ENCODE measurements at regions not wholly inside any gene's neighbourhood (a gene's known extent, or its start where the extent isn't known, plus 50 kb on each side); places are given as distances from the start of the nearest gene placed in this dataset.

- DNase-seq = no peak
Measured at GRCh38 chr14:97215263-97215969, 418.2 kb downstream of the VRK1 start.

- no peak for DNase-seq
Measured at GRCh38 chr14:97217111-97217885, 420.1 kb downstream of the VRK1 start.

GRCh38 chr14:97218274-97218673 lies 421.1 kb downstream of the VRK1 start:
- DNase-seq = no peak

GRCh38 chr14:97218691-97219430 lies 421.7 kb downstream of the VRK1 start:
- no peak for DNase-seq

- no peak for DNase-seq
Measured at GRCh38 chr14:97219431-97220017, 422.3 kb downstream of the VRK1 start.

- DNase-seq = no peak
Measured at GRCh38 chr14:97221572-97222285, 424.5 kb downstream of the VRK1 start.

- no peak for DNase-seq
Measured at GRCh38 chr14:97224016-97224415, 426.8 kb downstream of the VRK1 start.

GRCh38 chr14:97230051-97230450 lies 432.9 kb downstream of the VRK1 start:
- no peak for DNase-seq

- DNase-seq = no peak
Measured at GRCh38 chr14:97233319-97233985, 436.3 kb downstream of the VRK1 start.

- DNase-seq = no peak
Measured at GRCh38 chr14:97246648-97247047, 449.5 kb downstream of the VRK1 start.

- DNase-seq = no peak
Measured at GRCh38 chr14:97248973-97249372, 451.8 kb downstream of the VRK1 start.

- DNase-seq = no peak
Measured at GRCh38 chr14:97250931-97251330, 453.7 kb downstream of the VRK1 start.

- DNase-seq = no peak
Measured at GRCh38 chr14:97251491-97252155, 454.4 kb downstream of the VRK1 start.

GRCh38 chr14:97253756-97254155 lies 456.6 kb downstream of the VRK1 start:
- DNase-seq = no peak

- DNase-seq = no peak
Measured at GRCh38 chr14:97262336-97262735, 465.2 kb downstream of the VRK1 start.

GRCh38 chr14:97264516-97265230 lies 467.5 kb downstream of the VRK1 start:
- DNase-seq = no peak

- no peak for DNase-seq
Measured at GRCh38 chr14:97266653-97267052, 469.5 kb downstream of the VRK1 start.

- no peak for DNase-seq
Measured at GRCh38 chr14:97267509-97267908, 470.3 kb downstream of the VRK1 start.

GRCh38 chr14:97268097-97268496 lies 470.9 kb downstream of the VRK1 start:
- DNase-seq = no peak

- no peak for DNase-seq
Measured at GRCh38 chr14:97270308-97270707, 473.1 kb downstream of the VRK1 start.

GRCh38 chr14:97271451-97271960 lies 474.3 kb downstream of the VRK1 start:
- no peak for DNase-seq

All from RPMI8226 (cell line).